ENCODE measurements at regions not wholly inside any gene's neighbourhood (a gene's known extent, or its start where the extent isn't known, plus 50 kb on each side); places are given as distances from the start of the nearest gene placed in this dataset.

DNA sequence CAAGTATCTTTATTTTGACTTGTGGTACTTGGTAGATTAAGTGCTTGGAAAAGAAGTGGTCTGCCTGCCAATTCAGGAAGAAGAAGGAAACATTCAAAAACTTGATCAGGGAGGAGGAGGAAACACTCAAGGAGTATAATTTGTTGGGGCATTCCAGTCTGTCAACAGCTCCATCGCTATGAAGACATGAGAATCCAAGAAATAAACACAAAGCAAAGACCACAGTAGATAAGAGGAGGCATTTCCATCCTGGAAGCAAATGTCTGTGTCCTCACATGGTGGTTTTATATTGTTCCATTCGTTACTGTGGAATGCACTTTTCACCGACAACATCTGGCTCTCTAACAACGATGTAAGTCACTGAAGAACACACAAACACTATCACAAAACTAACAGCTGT, 176.1 kb upstream of the FRMD4B start:
- Histone ChIP-seq H3K9ac (ENCODE audit: low read length) (no peak overlapping the region), H3K4me1 (ENCODE audit: control insufficient read depth, insufficient read depth, low read length) (no peaks in the 10 kb centered on the region), H3K36me3 (ENCODE audit: control insufficient read depth, insufficient read depth, low read length) (no peaks in the 10 kb centered on the region), H3K4me3 (ENCODE audit: low read length) (no peak overlapping the region), H3K27ac (ENCODE audit: low read depth, low read length) (no peak overlapping the region), H3K27me3 (ENCODE audit: control insufficient read depth, insufficient read depth, low read length) (no peaks in the 10 kb centered on the region)

DNA sequence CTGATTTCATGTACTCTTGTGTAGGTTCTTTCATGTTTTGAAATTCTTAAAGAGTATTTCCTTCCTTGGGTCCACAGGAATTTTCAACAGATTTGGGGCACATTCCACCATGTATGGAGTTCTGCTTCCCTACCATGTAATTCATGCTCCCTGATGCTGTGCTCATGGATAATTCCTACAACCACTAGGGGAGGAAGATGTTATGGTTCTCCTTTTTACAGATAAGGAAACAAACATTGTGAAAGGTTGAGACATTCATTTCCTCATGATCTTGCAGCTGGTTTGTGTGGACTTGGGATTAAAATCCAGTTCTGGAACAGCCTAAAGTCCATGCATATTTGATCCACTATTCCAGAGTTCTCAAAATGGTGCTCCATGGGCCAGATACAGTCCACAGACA, 174.9 kb upstream of the FRMD4B start:
- no peaks in the 10 kb centered on the region for H3K36me3 ChIP-seq (ENCODE audit: control insufficient read depth, insufficient read depth, low read length)
- no peaks in the 10 kb centered on the region for H3K27me3 ChIP-seq (ENCODE audit: control insufficient read depth, insufficient read depth, low read length)
- no peak overlapping the region for H3K9ac ChIP-seq (ENCODE audit: low read length)
- no peak overlapping the region for H3K27ac ChIP-seq (ENCODE audit: low read depth, low read length)
- no peak overlapping the region for H3K4me3 ChIP-seq (ENCODE audit: low read length)
- no peaks in the 10 kb centered on the region for H3K4me1 ChIP-seq (ENCODE audit: control insufficient read depth, insufficient read depth, low read length)

GRCh38 chr3:69560116-69560515, 174.2 kb upstream of the FRMD4B start:
- no peaks in the 10 kb centered on the region for H3K36me3 ChIP-seq (ENCODE audit: control insufficient read depth, insufficient read depth, low read length)
- H3K9ac ChIP-seq (ENCODE audit: low read length), result no peak overlapping the region
- H3K4me3 ChIP-seq (ENCODE audit: low read length), result no peak overlapping the region
- no peaks in the 10 kb centered on the region for H3K27me3 ChIP-seq (ENCODE audit: control insufficient read depth, insufficient read depth, low read length)
- no peak overlapping the region for H3K27ac ChIP-seq (ENCODE audit: low read depth, low read length)
- no peaks in the 10 kb centered on the region for H3K4me1 ChIP-seq (ENCODE audit: control insufficient read depth, insufficient read depth, low read length)

GRCh38 chr3:69558912-69559311, 173.0 kb upstream of the FRMD4B start:
- Histone ChIP-seq H3K4me1 (ENCODE audit: control insufficient read depth, insufficient read depth, low read length) (no peaks in the 10 kb centered on the region), H3K27me3 (ENCODE audit: control insufficient read depth, insufficient read depth, low read length) (no peaks in the 10 kb centered on the region), H3K9ac (ENCODE audit: low read length) (no peak overlapping the region), H3K4me3 (ENCODE audit: low read length) (no peak overlapping the region), H3K27ac (ENCODE audit: low read depth, low read length) (no peak overlapping the region), H3K36me3 (ENCODE audit: control insufficient read depth, insufficient read depth, low read length) (no peaks in the 10 kb centered on the region)

DNA sequence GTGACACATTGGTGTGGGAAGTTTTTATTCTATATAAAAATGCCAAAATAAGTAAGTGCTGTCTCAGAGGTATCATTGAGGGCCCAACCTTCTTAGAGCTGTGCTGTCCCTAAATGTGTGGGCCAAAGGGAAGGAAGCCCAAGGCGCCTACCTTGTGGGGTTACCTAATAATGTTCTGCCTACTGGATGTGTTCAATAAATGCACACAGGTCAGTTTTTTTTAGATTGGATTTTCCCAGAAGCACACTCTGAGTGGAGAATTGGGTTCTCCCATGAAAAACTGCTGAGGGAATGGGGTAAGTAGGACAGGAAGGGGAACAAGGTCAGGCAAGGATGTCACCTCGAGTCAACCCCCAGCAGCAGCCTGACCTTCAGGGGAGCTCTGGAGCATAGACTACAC, 168.7 kb upstream of the FRMD4B start:
- Histone ChIP-seq H3K9ac (ENCODE audit: low read length) (no peak overlapping the region), H3K36me3 (ENCODE audit: control insufficient read depth, insufficient read depth, low read length) (no peaks in the 10 kb centered on the region), H3K4me1 (ENCODE audit: control insufficient read depth, insufficient read depth, low read length) (no peaks in the 10 kb centered on the region), H3K27me3 (ENCODE audit: control insufficient read depth, insufficient read depth, low read length) (no peaks in the 10 kb centered on the region), H3K27ac (ENCODE audit: low read depth, low read length) (no peak overlapping the region), H3K4me3 (ENCODE audit: low read length) (no peak overlapping the region)

DNA sequence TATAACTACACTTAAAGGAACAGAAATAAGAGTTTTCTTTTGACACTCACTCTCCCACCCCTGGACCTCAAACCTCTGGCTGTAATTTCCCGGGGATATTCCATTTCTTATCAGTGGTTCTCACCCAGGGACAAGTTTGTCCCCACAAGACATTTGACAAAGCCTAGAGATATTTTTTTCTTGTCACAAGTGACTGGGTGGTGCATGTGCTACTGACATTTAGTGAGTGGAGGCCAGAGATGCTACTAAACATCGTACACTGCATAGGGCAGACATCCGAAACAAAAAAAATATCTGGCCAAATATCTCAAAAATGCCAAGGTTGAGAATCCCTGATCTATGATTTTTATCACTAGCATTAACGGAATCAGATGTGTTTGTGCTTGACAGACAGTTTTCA, 168.0 kb upstream of the FRMD4B start:
- H3K9ac ChIP-seq (ENCODE audit: low read length), result no peak overlapping the region

DNA sequence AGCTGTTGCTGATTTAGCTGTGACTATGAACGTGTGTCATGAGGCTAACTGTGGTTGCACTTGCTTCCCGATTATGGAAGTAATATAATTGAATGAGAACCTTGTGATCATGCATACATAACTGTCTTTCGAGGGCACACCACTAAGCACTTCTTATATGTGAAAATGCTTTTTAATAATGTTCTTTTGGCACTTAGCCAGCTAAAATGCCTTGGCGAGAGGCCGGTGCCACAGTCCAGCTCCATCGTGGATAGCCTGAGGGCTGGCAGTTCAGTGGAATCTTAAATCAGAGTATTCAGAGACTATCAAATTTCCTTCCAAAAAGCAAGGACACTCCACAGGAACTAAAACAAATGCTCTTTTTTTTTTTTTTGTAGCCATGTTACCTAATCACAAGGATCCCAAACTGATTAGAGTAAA, 161.6 kb upstream of the FRMD4B start:
- H3K36me3 ChIP-seq (ENCODE audit: control insufficient read depth, insufficient read depth, low read length), result no peaks in the 10 kb centered on the region
- H3K4me1 ChIP-seq (ENCODE audit: control insufficient read depth, insufficient read depth, low read length), result no peaks in the 10 kb centered on the region
- no peak overlapping the region for H3K4me3 ChIP-seq (ENCODE audit: low read length)
- H3K27me3 ChIP-seq (ENCODE audit: control insufficient read depth, insufficient read depth, low read length), result no peaks in the 10 kb centered on the region
- H3K27ac ChIP-seq (ENCODE audit: low read depth, low read length), result no peak overlapping the region
- H3K9ac ChIP-seq (ENCODE audit: low read length), result no peak overlapping the region

More for the DNA sequence above, 168.0 kb upstream of the FRMD4B start:
- H3K4me3 ChIP-seq (ENCODE audit: low read length), result no peak overlapping the region
- H3K4me1 ChIP-seq (ENCODE audit: control insufficient read depth, insufficient read depth, low read length), result no peaks in the 10 kb centered on the region
- no peak overlapping the region for H3K27ac ChIP-seq (ENCODE audit: low read depth, low read length)
- no peaks in the 10 kb centered on the region for H3K27me3 ChIP-seq (ENCODE audit: control insufficient read depth, insufficient read depth, low read length)
- H3K36me3 ChIP-seq (ENCODE audit: control insufficient read depth, insufficient read depth, low read length), result no peaks in the 10 kb centered on the region

DNA sequence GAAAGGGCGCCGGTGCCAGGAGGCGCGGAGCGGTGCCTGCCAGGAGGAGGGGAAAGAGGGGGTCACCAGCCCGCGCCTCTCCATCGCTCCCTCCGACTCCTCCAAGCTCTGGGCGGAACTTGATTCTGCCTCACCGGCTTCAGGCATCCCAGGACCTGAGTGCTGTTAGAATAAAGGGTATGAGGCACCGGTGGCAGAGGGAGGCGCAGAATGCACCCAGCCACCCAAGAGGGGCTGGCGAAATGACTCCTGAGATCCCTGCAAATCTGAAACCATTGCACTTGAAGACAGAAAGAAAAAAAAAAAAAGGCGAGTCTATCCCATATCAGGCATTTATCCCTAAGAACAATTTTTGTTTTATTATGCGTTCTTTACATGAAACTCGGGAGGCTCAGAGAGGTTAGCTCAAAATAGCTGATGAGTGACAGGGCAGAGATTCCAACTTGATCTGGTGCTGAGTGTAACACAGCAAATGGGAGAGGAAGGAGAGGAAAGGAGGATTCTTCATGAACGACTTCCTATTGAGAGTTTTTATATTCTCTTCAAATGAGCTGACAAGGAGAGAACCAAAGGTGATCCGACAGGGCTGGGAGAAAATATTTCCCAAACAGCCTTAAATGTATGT, 157.0 kb upstream of the FRMD4B start:
- no peak overlapping the region for H3K9ac ChIP-seq (ENCODE audit: low read length)
- no peak overlapping the region for H3K4me3 ChIP-seq (ENCODE audit: low read length)
- no peaks in the 10 kb centered on the region for H3K4me1 ChIP-seq (ENCODE audit: control insufficient read depth, insufficient read depth, low read length)
- no peaks in the 10 kb centered on the region for H3K36me3 ChIP-seq (ENCODE audit: control insufficient read depth, insufficient read depth, low read length)
- H3K27me3 ChIP-seq (ENCODE audit: control insufficient read depth, insufficient read depth, low read length), result no peaks in the 10 kb centered on the region
- H3K27ac ChIP-seq (ENCODE audit: low read depth, low read length), result no peak overlapping the region

DNA sequence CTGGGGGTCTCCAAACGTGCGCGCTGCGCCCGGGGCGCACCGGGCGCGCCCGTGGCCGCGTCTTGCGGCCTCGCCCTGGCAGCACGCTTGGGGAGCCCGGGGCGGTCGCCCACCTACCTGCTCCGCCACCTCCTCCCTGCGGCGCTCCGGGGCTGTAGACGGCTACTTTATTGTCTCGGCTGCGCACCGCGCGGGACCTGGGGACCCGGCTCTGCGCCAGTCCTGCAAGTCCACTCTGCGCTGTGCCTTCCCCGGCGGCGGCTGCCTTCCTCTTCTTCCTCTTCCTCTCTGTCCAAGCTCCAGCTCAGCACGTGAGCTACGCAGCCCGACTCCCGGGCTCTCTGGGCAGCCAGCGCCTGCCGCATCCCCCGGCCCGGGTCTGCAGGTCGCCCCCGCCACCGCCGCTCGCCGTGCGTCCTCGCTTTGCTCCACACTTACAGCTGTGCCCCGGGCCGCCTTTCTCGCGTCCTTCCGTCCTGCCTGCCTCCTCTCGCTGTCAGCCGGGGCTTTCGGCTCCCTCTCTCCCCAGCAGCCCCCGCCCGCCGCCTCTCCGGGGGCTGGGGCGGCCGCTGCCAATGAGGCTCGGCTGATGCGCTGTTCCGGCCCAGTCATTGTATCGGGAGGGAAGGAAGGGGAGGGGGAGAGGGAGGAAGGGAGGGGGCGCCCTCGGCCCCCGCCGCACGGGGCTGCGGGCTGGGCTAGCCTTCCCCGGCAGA, 156.4 kb upstream of the FRMD4B start:
- H3K4me1 ChIP-seq (ENCODE audit: control insufficient read depth, insufficient read depth, low read length), result no peaks in the 10 kb centered on the region
- no peak overlapping the region for H3K9ac ChIP-seq (ENCODE audit: low read length)
- no peaks in the 10 kb centered on the region for H3K36me3 ChIP-seq (ENCODE audit: control insufficient read depth, insufficient read depth, low read length)
- H3K27me3 ChIP-seq (ENCODE audit: control insufficient read depth, insufficient read depth, low read length), result no peaks in the 10 kb centered on the region
- H3K4me3 ChIP-seq (ENCODE audit: low read length), result peak overlapping the region; percentile 51
- H3K27ac ChIP-seq (ENCODE audit: low read depth, low read length), result no peak overlapping the region

GRCh38 chr3:69541711-69542088, 155.8 kb upstream of the FRMD4B start:
- Histone ChIP-seq H3K36me3 (ENCODE audit: control insufficient read depth, insufficient read depth, low read length) (no peaks in the 10 kb centered on the region), H3K27ac (ENCODE audit: low read depth, low read length) (no peak overlapping the region), H3K4me3 (ENCODE audit: low read length) (peak overlapping the region; percentile 51)

DNA sequence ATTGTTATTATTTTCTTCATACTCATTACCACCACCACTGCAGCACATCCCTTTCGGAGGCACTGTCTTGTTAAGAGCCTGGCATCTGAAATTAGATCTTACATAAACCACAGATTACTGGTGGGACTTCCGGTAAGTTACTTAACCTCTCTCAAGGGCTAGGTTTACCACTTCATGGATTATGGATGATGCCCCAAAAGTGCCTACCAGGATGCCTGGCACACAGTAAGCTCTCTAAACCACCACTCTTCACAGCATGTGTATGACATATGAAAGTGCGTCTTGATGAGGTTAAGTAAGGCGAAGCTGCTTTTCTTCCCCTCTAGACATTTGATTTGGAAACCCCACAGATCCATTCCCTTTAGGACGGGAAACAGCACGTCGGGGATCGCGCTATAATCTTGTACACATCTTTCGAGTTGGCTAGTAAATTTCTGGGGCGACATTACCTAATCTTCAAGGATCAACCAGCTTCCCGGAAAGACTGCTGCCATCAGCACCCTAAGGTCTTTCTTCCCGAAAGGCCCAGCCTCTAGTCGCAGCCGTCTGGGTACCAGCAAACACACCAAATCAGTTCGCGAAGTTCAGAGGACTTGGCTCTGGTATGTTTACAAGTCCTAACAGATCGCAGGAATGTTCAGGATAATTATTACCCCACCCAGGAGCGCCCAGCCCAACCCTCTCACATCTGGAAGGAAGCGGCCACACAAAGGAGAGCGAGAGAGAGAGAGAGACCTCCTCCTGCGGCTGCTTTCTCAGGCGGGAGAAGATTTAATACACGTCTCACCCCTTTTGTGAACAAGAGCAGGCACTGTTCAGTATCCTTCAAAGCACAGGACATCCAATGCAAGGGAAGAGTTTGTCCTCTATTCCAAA, 155.1 kb upstream of the FRMD4B start:
- Histone ChIP-seq H3K27ac (ENCODE audit: low read depth, low read length) (no peak overlapping the region), H3K27me3 (ENCODE audit: control insufficient read depth, insufficient read depth, low read length) (no peaks in the 10 kb centered on the region), H3K9ac (ENCODE audit: low read length) (no peak overlapping the region), H3K4me3 (ENCODE audit: low read length) (no peak overlapping the region), H3K36me3 (ENCODE audit: control insufficient read depth, insufficient read depth, low read length) (no peaks in the 10 kb centered on the region), H3K4me1 (ENCODE audit: control insufficient read depth, insufficient read depth, low read length) (no peaks in the 10 kb centered on the region)

More at GRCh38 chr3:69541711-69542088, 155.8 kb upstream of the FRMD4B start:
- Histone ChIP-seq H3K9ac (ENCODE audit: low read length) (no peak overlapping the region), H3K4me1 (ENCODE audit: control insufficient read depth, insufficient read depth, low read length) (no peaks in the 10 kb centered on the region), H3K27me3 (ENCODE audit: control insufficient read depth, insufficient read depth, low read length) (no peaks in the 10 kb centered on the region)

DNA sequence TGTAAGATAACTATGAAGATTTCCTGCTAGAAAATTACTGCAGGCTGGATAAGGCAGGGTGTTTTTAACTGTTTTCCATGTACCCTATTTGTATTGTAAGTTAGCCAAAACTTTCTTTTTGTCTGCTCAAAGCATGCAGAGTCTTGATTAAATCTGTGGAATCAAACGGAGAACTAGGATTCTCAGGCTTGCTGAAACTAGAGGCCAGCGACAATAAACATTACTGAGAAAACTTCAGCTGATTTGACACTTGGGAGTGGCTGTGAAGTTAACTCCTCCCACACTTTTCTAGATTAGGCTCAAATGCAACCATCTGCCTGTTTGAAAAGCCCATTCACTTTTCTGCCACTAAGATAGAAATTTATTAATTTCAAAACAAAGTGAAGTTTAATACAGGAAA, 153.2 kb upstream of the FRMD4B start:
- Histone ChIP-seq H3K4me3 (ENCODE audit: low read length) (no peak overlapping the region), H3K9ac (ENCODE audit: low read length) (no peak overlapping the region), H3K4me1 (ENCODE audit: control insufficient read depth, insufficient read depth, low read length) (no peaks in the 10 kb centered on the region), H3K36me3 (ENCODE audit: control insufficient read depth, insufficient read depth, low read length) (no peaks in the 10 kb centered on the region), H3K27ac (ENCODE audit: low read depth, low read length) (no peak overlapping the region), H3K27me3 (ENCODE audit: control insufficient read depth, insufficient read depth, low read length) (no peaks in the 10 kb centered on the region)

All from rectal smooth muscle tissue (tissue), 1 donor.